Esophagus muscularis mucosa (tissue), 4 donors: ENCODE measurements at regions not wholly inside any gene's neighbourhood (a gene's known extent, or its start where the extent isn't known, plus 50 kb on each side); places are given as distances from the start of the nearest gene placed in this dataset.

ENCODE experiments used
- CTCF ChIP-seq, 3 experiments: fragments of 200-600 bp in 2 of 3; fragments of 450-650 bp in 1 of 3; sonication (generic) in 2 of 3; IDR thresholded peaks; one replicate each; pipeline ENCODE4 v1.5.1; 2017 to 2019; ENCODE audit warnings: antibody characterized with exemption in 3 of 3, mild to moderate bottlenecking in 2 of 3, moderate library complexity in 1 of 3
- EP300 ChIP-seq: sonication (generic); formaldehyde crosslinking; IDR thresholded peaks from one replicate; pipeline ENCODE4 v1.6.1; 2017; ENCODE audit warnings: antibody characterized with exemption
- POLR2A ChIP-seq: fragments of 450-650 bp; IDR thresholded peaks from one replicate; pipeline ENCODE4 v1.6.1; 2017; ENCODE audit warnings: antibody characterized with exemption, moderate library complexity, mild to moderate bottlenecking, low read depth
- POLR2AphosphoS5 ChIP-seq, 2 donors: sonication (generic); formaldehyde crosslinking; IDR thresholded peaks; one replicate each; pipeline ENCODE4 v1.6.1; 2017; ENCODE audit warnings: antibody characterized with exemption in 2 of 2

- no peak for TF ChIP-seq CTCF (IDR thresholded peaks at IDR 0.05)
- no peak for TF ChIP-seq POLR2AphosphoS5 (IDR thresholded peaks at IDR 0.05)
- no peak for TF ChIP-seq POLR2A
- no peak for TF ChIP-seq EP300
Measured at GRCh38 chr2:126838716-126838985, 60.0 kb upstream of the TEX51 start.
